Tibial nerve (tissue), 4 donors: ENCODE measurements at regions not wholly inside any gene's neighbourhood (a gene's known extent, or its start where the extent isn't known, plus 50 kb on each side); places are given as distances from the start of the nearest gene placed in this dataset.

Source experiments
- DNase-seq, 2 donors: peaks; one replicate each; pipeline ENCODE4 v3.0.0-alpha.2; 2019; ENCODE audit warnings: low spot score in 2 of 2
- H3K27ac ChIP-seq, 4 donors: fragments of 200-600 bp; sonication (generic) in 3 of 4; one replicate each; pipeline ENCODE4 v1.5.1; 2017 to 2019; ENCODE audit warnings: mild to moderate bottlenecking in 1 of 4
- H3K27me3 ChIP-seq, 2 donors: fragments of 200-600 bp; sonication (generic) in 1 of 2; one replicate each; pipeline versions ENCODE4 v1.5.1 to v1.6.0; 2017 to 2019
- H3K36me3 ChIP-seq, 3 donors: fragments of 200-600 bp; sonication (generic); one replicate each; pipeline ENCODE4 v1.5.1; 2018 to 2019
- H3K4me1 ChIP-seq, 4 donors: fragments of 200-600 bp; sonication (generic) in 3 of 4; one replicate each; pipeline ENCODE4 v1.5.1; 2017 to 2019
- H3K4me3 ChIP-seq, 4 donors: fragments of 200-600 bp; sonication (generic) in 3 of 4; one replicate each; pipeline ENCODE4 v1.5.1; 2017 to 2019; ENCODE audit warnings: mild to moderate bottlenecking in 1 of 4, moderate library complexity in 1 of 4
- H3K9me3 ChIP-seq, 4 donors: fragments of 200-600 bp; sonication (generic) in 3 of 4; one replicate each; pipeline ENCODE4 v1.5.1; 2017 to 2019
- EP300 ChIP-seq, 2 donors: sonication (generic); formaldehyde crosslinking; IDR thresholded peaks; one replicate each; pipeline ENCODE4 v1.6.1; 2017; ENCODE audit warnings: antibody characterized with exemption in 2 of 2, mild to moderate bottlenecking in 1 of 2
- POLR2A ChIP-seq, 2 donors: fragments of 450-650 bp; IDR thresholded peaks; one replicate each; pipeline ENCODE4 v1.6.1; 2017; ENCODE audit warnings: antibody characterized with exemption in 2 of 2, mild to moderate bottlenecking in 2 of 2, moderate library complexity in 2 of 2
- WGBS, 2 donors: methylation state at CpG; one replicate each; pipeline ENCODE4 v1.1.5; 2018; 5-methylcytosine and 5-hydroxymethylcytosine counted together
- TF ChIP-seq, protein P1 (sequence below), 5 experiments: fragments of 200-600 bp in 3 of 5; fragments of 450-650 bp in 2 of 5; sonication (generic) in 3 of 5; IDR thresholded peaks; one replicate each; pipeline ENCODE4 v1.5.1; 2016 to 2019; ENCODE audit warnings: antibody characterized with exemption in 5 of 5, mild to moderate bottlenecking in 3 of 5, moderate library complexity in 2 of 5

DNA sequence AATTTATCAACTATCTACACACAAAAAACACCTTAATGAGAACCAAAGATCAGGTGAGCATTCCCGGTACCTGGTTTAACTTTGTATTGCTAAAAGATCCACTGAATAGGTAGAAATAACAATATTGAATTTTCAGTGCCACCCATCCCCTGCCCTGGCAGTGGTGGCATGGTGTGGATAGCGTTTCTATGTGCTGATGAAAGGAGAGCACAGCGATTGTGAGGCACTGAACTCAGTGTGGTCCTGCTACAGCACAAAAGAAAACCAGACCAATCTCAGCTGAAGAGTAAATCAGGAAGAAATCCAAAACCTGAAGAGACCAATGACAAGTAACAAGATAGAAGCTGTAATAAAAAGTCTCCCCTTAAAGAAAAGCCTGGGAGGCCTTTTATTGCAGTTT is 984.6 kb upstream of the AGA start:
- 82 to 91% methylated on average over 3 of the region's 3 CpGs for WGBS, 2 donors
- Histone ChIP-seq H3K4me3 (no peak overlapping the region), H3K27ac (no peak overlapping the region), H3K27me3 (no peaks in the 10 kb centered on the region), H3K4me1 (no peaks in the 10 kb centered on the region), H3K9me3 (no peaks in the 10 kb centered on the region), H3K36me3 (no peaks in the 10 kb centered on the region)
- TF ChIP-seq POLR2A (IDR thresholded peaks at IDR 0.05) = no peak
- TF ChIP-seq, protein P1, sequence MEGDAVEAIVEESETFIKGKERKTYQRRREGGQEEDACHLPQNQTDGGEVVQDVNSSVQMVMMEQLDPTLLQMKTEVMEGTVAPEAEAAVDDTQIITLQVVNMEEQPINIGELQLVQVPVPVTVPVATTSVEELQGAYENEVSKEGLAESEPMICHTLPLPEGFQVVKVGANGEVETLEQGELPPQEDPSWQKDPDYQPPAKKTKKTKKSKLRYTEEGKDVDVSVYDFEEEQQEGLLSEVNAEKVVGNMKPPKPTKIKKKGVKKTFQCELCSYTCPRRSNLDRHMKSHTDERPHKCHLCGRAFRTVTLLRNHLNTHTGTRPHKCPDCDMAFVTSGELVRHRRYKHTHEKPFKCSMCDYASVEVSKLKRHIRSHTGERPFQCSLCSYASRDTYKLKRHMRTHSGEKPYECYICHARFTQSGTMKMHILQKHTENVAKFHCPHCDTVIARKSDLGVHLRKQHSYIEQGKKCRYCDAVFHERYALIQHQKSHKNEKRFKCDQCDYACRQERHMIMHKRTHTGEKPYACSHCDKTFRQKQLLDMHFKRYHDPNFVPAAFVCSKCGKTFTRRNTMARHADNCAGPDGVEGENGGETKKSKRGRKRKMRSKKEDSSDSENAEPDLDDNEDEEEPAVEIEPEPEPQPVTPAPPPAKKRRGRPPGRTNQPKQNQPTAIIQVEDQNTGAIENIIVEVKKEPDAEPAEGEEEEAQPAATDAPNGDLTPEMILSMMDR (IDR thresholded peaks at IDR 0.05) = no peak
- TF ChIP-seq EP300 (IDR thresholded peaks at IDR 0.05) = no peak
- DNase-seq = no peak

DNA sequence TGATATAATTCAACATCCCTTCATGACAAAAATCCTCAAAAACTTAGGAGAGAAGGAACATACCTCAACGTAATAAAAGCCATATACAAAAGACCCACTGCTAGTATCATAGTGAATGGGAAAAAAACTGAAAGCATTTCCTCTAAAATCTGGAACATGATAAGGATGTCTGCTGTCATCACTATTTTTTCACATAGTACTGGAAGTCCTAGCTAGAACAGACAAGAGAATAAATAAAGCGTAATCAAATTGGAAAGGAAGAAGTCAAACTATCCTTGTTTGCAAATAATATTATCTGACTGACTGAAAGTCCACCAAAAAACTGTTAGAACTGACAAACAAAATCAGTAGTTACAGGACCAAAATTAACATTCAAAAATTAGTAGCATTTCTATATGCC is 985.4 kb upstream of the AGA start:
- WGBS, 2 donors = 83 to 89% methylated on average over 2 of the region's 2 CpGs
- DNase-seq = no peak
- no peak overlapping the region for H3K4me3 ChIP-seq
- H3K27ac ChIP-seq = no peak overlapping the region
- H3K4me1 ChIP-seq = no peaks in the 10 kb centered on the region
- H3K27me3 ChIP-seq = no peaks in the 10 kb centered on the region
- H3K36me3 ChIP-seq = no peaks in the 10 kb centered on the region
- no peaks in the 10 kb centered on the region for H3K9me3 ChIP-seq
- TF ChIP-seq, protein P1 (IDR thresholded peaks at IDR 0.05) = no peak
- TF ChIP-seq POLR2A (IDR thresholded peaks at IDR 0.05) (no peak), EP300 (IDR thresholded peaks at IDR 0.05) (no peak)

DNA sequence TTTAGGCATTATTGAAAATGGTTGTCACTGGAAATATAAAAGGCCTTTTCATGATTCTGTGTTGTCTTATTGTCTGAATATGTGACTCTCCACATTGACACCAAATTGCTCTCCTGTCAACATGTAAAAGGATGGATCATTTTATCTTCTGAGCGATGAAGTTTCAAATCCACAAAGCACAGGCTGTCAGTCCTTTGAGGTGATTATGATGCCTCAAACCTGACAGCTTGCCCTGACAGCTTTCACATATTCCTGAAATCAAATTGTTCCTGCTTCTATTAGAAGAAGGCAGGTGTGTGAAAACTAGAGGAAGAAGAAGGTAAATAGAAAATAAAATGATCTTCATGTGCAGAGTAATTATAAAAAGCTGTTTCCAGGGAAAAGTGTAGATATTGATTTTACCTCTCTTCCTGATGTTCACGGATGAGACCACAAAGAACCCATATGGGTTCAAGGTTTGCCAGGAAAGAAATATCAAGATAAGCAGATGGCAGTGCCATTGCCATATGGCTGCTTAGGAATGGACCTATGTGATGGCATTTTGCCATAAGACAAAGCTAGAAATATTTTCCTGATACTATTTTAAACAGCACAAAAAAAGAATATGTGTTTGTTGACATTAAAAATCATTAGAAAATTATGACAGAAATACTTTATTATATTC is 1006.3 kb upstream of the AGA start:
- 84% methylated on average over 2 of the region's 2 CpGs for WGBS, 2 donors
- H3K4me3 ChIP-seq = no peak overlapping the region
- no peaks in the 10 kb centered on the region for H3K27me3 ChIP-seq
- H3K4me1 ChIP-seq = no peaks in the 10 kb centered on the region
- no peak for DNase-seq
- no peak overlapping the region for H3K27ac ChIP-seq
- H3K9me3 ChIP-seq = peaks cover 0 to 4% (median 0%) of the 10 kb centered on the region in 4 donors
- TF ChIP-seq POLR2A (IDR thresholded peaks at IDR 0.05) (no peak), EP300 (IDR thresholded peaks at IDR 0.05) (no peak)
- TF ChIP-seq, protein P1 (IDR thresholded peaks at IDR 0.05) = no peak
- no peaks in the 10 kb centered on the region for H3K36me3 ChIP-seq

DNA sequence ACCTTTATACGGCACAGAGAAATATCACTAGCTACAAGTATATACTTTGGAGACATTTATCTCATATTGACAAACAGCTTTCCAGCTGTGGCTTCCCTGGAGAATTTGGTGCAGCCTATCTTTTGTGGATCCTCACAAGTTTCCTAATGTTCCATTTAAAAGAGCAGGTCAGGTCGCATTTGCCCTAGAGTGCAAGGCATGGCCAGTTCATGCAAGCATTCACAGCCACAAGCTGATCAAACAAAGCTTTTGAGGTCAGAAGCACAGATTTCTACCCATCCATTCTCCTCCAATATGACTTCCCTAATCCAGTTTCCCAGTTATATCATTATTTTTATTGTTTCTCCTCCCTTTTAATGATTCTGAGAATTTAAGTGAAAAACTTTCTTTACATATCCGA is 1008.4 kb upstream of the AGA start:
- Histone ChIP-seq H3K36me3 (no peaks in the 10 kb centered on the region), H3K4me1 (no peaks in the 10 kb centered on the region), H3K4me3 (no peak overlapping the region), H3K27me3 (no peaks in the 10 kb centered on the region), H3K27ac (no peak overlapping the region), H3K9me3 (peaks cover 0 to 4% (median 0%) of the 10 kb centered on the region in 4 donors)
- TF ChIP-seq, protein P1 (IDR thresholded peaks at IDR 0.05) = no peak
- TF ChIP-seq POLR2A (IDR thresholded peaks at IDR 0.05) (no peak), EP300 (IDR thresholded peaks at IDR 0.05) (no peak)
- 81 to 82% methylated on average over 3 of the region's 3 CpGs for WGBS, 2 donors
- DNase-seq = no peak

DNA sequence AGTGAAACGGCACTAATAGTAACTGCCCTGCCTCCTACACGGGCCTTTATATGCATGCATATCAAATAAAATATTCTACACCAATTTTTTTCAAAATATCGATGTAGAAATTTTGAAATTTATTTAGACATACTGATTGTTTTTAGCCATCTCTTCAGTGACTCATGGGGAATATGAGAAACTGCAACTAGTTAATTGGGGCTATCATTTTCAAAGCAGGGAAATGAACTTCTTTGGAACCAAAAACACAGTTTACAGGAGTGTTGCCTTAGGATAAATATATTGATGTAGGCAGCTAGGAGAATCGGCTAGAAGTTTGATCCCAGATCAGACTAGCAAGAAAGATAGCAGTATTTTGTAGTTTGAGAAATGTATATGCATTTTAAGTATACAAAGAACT is 1010.8 kb upstream of the AGA start:
- no peaks in the 10 kb centered on the region for H3K4me1 ChIP-seq
- H3K27ac ChIP-seq = no peak overlapping the region
- no peaks in the 10 kb centered on the region for H3K27me3 ChIP-seq
- 83 to 84% methylated on average over 4 of the region's 4 CpGs for WGBS, 2 donors
- no peak for DNase-seq
- H3K4me3 ChIP-seq = no peak overlapping the region
- H3K36me3 ChIP-seq = no peaks in the 10 kb centered on the region
- TF ChIP-seq, protein P1 (IDR thresholded peaks at IDR 0.05) = no peak
- TF ChIP-seq POLR2A (IDR thresholded peaks at IDR 0.05) = no peak
- no peak for TF ChIP-seq EP300 (IDR thresholded peaks at IDR 0.05)
- H3K9me3 ChIP-seq = no peaks in the 10 kb centered on the region
